SK-N-SH (cell line): ENCODE measurements at regions not wholly inside any gene's neighbourhood (a gene's known extent, or its start where the extent isn't known, plus 50 kb on each side); places are given as distances from the start of the nearest gene placed in this dataset.

Experiments
- CTCF ChIA-PET: fragments of 300-600, 350-600 bp; formaldehyde crosslinking; extraction: SDS; loops from one replicate; lab custom pipeline; 2021; lab: Yijun Ruan, JAX
- POLR2A ChIA-PET: fragments of 350-600 bp; sonication (Branson Sonifier 250); formaldehyde crosslinking; extraction: SDS; loops from one replicate; lab custom pipeline; 2020; ENCODE audit warnings: antibody characterized with exemption, inconsistent platforms; lab: Yijun Ruan, JAX
- DNase-seq: peaks from one replicate; pipeline ENCODE4 v3.0.0; 2012
- H2AFZ ChIP-seq: fragments of 200-600 bp; sonication (generic); 2 replicates; pipeline ENCODE4 v1.8.1; 2016; ENCODE audit warnings: antibody characterized with exemption, mild to moderate bottlenecking, low read depth
- H3F3A ChIP-seq: fragments of 200-600 bp; sonication (generic); replicated peaks from 2 replicates; pipeline ENCODE3; 2016; ENCODE audit warnings: antibody characterized with exemption, mild to moderate bottlenecking; ENCODE audit not compliant: insufficient read depth
- H3K27ac ChIP-seq, 2 experiments: fragments of 200-500 bp in 1 of 2; fragments of 200-600 bp in 1 of 2; sonication (Bioruptor generic) in 1 of 2; sonication (generic), shearing (Covaris generic) in 1 of 2; 2 replicates each; pipeline versions ENCODE4 v1.5.1 to v1.6.1; 2014 to 2016; ENCODE audit warnings: low read depth in 2 of 2, inconsistent platforms in 1 of 2, low read length in 1 of 2, mild to moderate bottlenecking in 1 of 2, mixed read lengths in 1 of 2
- H3K27me3 ChIP-seq: fragments of 200-600 bp; sonication (generic), shearing (Covaris generic); 2 replicates; pipeline ENCODE4 v1.6.1; 2016; ENCODE audit warnings: mixed run types; ENCODE audit not compliant: insufficient read depth
- H3K36me3 ChIP-seq, 2 experiments: fragments of 200-500 bp in 1 of 2; fragments of 200-600 bp in 1 of 2; sonication (Bioruptor generic) in 1 of 2; sonication (generic) in 1 of 2; replicated peaks in 1 of 2; 2 replicates each; pipeline versions ENCODE3 to v1.5.1; 2014 to 2016; ENCODE audit warnings: low read length in 1 of 2, mild to moderate bottlenecking in 1 of 2; ENCODE audit not compliant: insufficient read depth in 2 of 2, control insufficient read depth in 1 of 2
- H3K4me1 ChIP-seq, 2 experiments: fragments of 200-500 bp in 1 of 2; fragments of 200-600 bp in 1 of 2; sonication (Bioruptor generic) in 1 of 2; sonication (generic), shearing (Covaris generic) in 1 of 2; 2 replicates each; pipeline versions ENCODE4 v1.5.1 to v1.6.1; 2014 to 2016; ENCODE audit warnings: low read depth in 1 of 2, low read length in 1 of 2, mixed run types in 1 of 2; ENCODE audit not compliant: insufficient read depth in 2 of 2, control insufficient read depth in 1 of 2
- H3K4me2 ChIP-seq: fragments of 200-600 bp; sonication (generic), shearing (Covaris generic); 2 replicates; pipeline ENCODE4 v1.6.1; 2017; ENCODE audit warnings: mixed run types
- H3K4me3 ChIP-seq, 2 experiments: fragments of 200-500 bp in 1 of 2; fragments of 200-600 bp in 1 of 2; sonication (Bioruptor generic) in 1 of 2; sonication (generic), shearing (Covaris generic) in 1 of 2; 2 replicates each; pipeline versions ENCODE4 v1.5.1 to v1.8.1; 2014 to 2016; ENCODE audit warnings: low read depth in 2 of 2, inconsistent platforms in 1 of 2, low read length in 1 of 2, mild to moderate bottlenecking in 1 of 2, mixed read lengths in 1 of 2, moderate library complexity in 1 of 2
- H3K79me2 ChIP-seq: fragments of 200-600 bp; sonication (generic); 2 replicates; pipeline ENCODE4 v1.8.1; 2017; ENCODE audit warnings: mild to moderate bottlenecking; ENCODE audit not compliant: insufficient read depth
- H3K9ac ChIP-seq: fragments of 200-600 bp; sonication (generic); 2 replicates; pipeline ENCODE4 v1.6.1; 2017; ENCODE audit warnings: mixed run types
- H3K9me2 ChIP-seq: fragments of 200-600 bp; sonication (generic); 2 replicates; pipeline ENCODE4 v1.6.1; 2017; ENCODE audit warnings: mixed run types
- H3K9me3 ChIP-seq: fragments of 200-600 bp; sonication (generic); 2 replicates; pipeline ENCODE4 v1.6.1; 2017; ENCODE audit warnings: mixed run types, mild to moderate bottlenecking, moderate library complexity
- H4K20me1 ChIP-seq: fragments of 200-600 bp; sonication (generic); 2 replicates; pipeline ENCODE4 v1.6.1; 2017; ENCODE audit warnings: mild to moderate bottlenecking, mixed run types; ENCODE audit not compliant: insufficient read depth
- ELF1 ChIP-seq: IDR thresholded peaks from 2 replicates; pipeline ENCODE4 v1.4.0; 2012
- EP300 ChIP-seq, 2 experiments: IDR thresholded peaks; 2 replicates each; pipeline versions ENCODE4 v1.4.0 to v1.6.1; 2012; ENCODE audit warnings: borderline replicate concordance in 1 of 2, low read depth in 1 of 2, low read length in 1 of 2
- EZH2phosphoT487 ChIP-seq: fragments of 200-600 bp; sonication (generic); IDR thresholded peaks from 2 replicates; pipeline ENCODE4 v1.6.1; 2017; ENCODE audit warnings: low read depth, mixed run types, mild to moderate bottlenecking, antibody characterized with exemption, moderate library complexity, borderline replicate concordance
- FOXJ3 ChIP-seq: sonication (generic); formaldehyde crosslinking; IDR thresholded peaks from 2 replicates; pipeline ENCODE4 v1.5.1; 2020; ENCODE audit warnings: mild to moderate bottlenecking, missing genetic modification reagents
- FOXM1 ChIP-seq: IDR thresholded peaks from 2 replicates; pipeline ENCODE4 v1.4.0; 2012; ENCODE audit warnings: low read depth, mild to moderate bottlenecking
- GATA2 ChIP-seq: sonication (generic); formaldehyde crosslinking; IDR thresholded peaks from 2 replicates; pipeline ENCODE4 v1.5.0; 2020; ENCODE audit warnings: mild to moderate bottlenecking, missing genetic modification reagents
- MXI1 ChIP-seq: IDR thresholded peaks from 2 replicates; pipeline ENCODE4 v1.6.1; 2012; ENCODE audit warnings: mild to moderate bottlenecking, low read depth, low read length, improper control_type of control experiment
- NFIC ChIP-seq: IDR thresholded peaks from 2 replicates; pipeline ENCODE4 v1.4.0; 2012; ENCODE audit warnings: borderline replicate concordance
- POLR2AphosphoS5 ChIP-seq: IDR thresholded peaks from 2 replicates; pipeline ENCODE4 v1.6.1; 2012; ENCODE audit warnings: low read depth, low read length
- RCOR1 ChIP-seq: fragments of 150-350 bp; IDR thresholded peaks from 2 replicates; pipeline ENCODE4 v1.6.1; 2017; ENCODE audit warnings: antibody characterized with exemption, low read length
- RFX5 ChIP-seq: IDR thresholded peaks from 2 replicates; pipeline ENCODE4 v1.6.1; 2012; ENCODE audit warnings: mild to moderate bottlenecking, improper control_type of control experiment, low read length
- SIN3A ChIP-seq: IDR thresholded peaks from 2 replicates; pipeline ENCODE4 v1.6.1; 2012; ENCODE audit warnings: low read depth, mild to moderate bottlenecking, low read length, moderate library complexity, borderline replicate concordance
- TCF12 ChIP-seq: IDR thresholded peaks from 2 replicates; pipeline ENCODE4 v1.4.0; 2012
- TEAD4 ChIP-seq: IDR thresholded peaks from 2 replicates; pipeline ENCODE4 v1.4.0; 2012; ENCODE audit warnings: mild to moderate bottlenecking, borderline replicate concordance; ENCODE audit not compliant: insufficient read depth
- YY1 ChIP-seq: IDR thresholded peaks from 2 replicates; pipeline ENCODE4 v1.4.0; 2012; ENCODE audit warnings: low read depth, mild to moderate bottlenecking
- WGBS: methylation state at CpG from one replicate; pipeline ENCODE4 v1.1.6; 2017; ENCODE audit warnings: low lambda C conversion rate; 5-methylcytosine and 5-hydroxymethylcytosine counted together
- TF ChIP-seq, protein P1 (sequence below): IDR thresholded peaks from 2 replicates; pipeline ENCODE4 v1.4.0; 2012; ENCODE audit warnings: low read depth, borderline replicate concordance
- TF ChIP-seq, protein P2 (sequence below): fragments of 200-600 bp; sonication (generic); IDR thresholded peaks from 2 replicates; pipeline ENCODE4 v1.6.1; 2017; ENCODE audit warnings: antibody characterized with exemption, mild to moderate bottlenecking, moderate library complexity
- TF ChIP-seq, protein P3 (sequence below): fragments of 150-350 bp; IDR thresholded peaks from 2 replicates; pipeline ENCODE4 v1.6.1; 2016; ENCODE audit warnings: mild to moderate bottlenecking, low read depth, low read length
- TF ChIP-seq, protein P4 (sequence below): fragments of 150-350 bp; IDR thresholded peaks from 2 replicates; pipeline ENCODE4 v1.6.1; 2017; ENCODE audit warnings: antibody characterized with exemption, low read length, low read depth, borderline replicate concordance
- TF ChIP-seq, protein P5 (sequence below): IDR thresholded peaks from 2 replicates; pipeline ENCODE4 v1.6.1; 2012; ENCODE audit warnings: mild to moderate bottlenecking, low read depth, low read length, moderate library complexity

DNA sequence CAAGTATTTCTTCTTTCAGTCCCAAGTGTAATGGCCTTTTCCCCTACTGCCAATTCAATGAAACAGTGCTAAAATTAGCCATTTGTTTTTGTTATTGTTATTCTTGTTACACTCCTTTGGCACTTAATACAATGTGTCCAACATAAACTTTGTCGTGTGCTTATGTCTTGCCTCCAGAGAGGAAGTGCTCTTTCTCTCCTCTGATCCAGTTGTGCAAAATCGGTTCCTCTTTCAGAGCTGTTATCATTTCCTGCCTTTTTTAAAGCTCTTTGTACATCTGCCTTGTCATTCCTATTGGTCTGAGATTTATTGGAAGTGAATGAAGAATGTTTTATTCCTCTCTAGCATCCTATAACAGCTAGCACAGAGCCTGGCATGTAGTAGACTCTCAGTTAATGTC, 623.2 kb upstream of the ID2 start:
- no peak overlapping the region for H3K4me2 ChIP-seq
- no peak overlapping the region for H3K4me3 ChIP-seq
- no peaks in the 10 kb centered on the region for H3K9me3 ChIP-seq
- peaks cover 0 to 4% of the 10 kb centered on the region in 2 experiments; a peak in 2 of 4 replicates for H3K4me1 ChIP-seq
- no peak for DNase-seq
- H3K9me2 ChIP-seq, result no peaks in the 10 kb centered on the region
- no peak overlapping the region for H3K27ac ChIP-seq
- no peaks in the 10 kb centered on the region for H3K27me3 ChIP-seq
- H3K36me3 ChIP-seq, result no peaks in the 10 kb centered on the region
- WGBS, result 42% methylated on average over 2 of the region's 2 CpGs
- H4K20me1 ChIP-seq, result no peaks in the 10 kb centered on the region
- no peak overlapping the region for H2AFZ ChIP-seq
- TF ChIP-seq YY1 (no peak), MXI1 (no peak), RFX5 (no peak), TCF12 (no peak), NFIC (no peak), POLR2AphosphoS5 (no peak), FOXM1 (no peak)
- TF ChIP-seq, protein P1, sequence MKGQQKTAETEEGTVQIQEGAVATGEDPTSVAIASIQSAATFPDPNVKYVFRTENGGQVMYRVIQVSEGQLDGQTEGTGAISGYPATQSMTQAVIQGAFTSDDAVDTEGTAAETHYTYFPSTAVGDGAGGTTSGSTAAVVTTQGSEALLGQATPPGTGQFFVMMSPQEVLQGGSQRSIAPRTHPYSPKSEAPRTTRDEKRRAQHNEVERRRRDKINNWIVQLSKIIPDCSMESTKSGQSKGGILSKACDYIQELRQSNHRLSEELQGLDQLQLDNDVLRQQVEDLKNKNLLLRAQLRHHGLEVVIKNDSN, result no peak
- TF ChIP-seq, protein P2, sequence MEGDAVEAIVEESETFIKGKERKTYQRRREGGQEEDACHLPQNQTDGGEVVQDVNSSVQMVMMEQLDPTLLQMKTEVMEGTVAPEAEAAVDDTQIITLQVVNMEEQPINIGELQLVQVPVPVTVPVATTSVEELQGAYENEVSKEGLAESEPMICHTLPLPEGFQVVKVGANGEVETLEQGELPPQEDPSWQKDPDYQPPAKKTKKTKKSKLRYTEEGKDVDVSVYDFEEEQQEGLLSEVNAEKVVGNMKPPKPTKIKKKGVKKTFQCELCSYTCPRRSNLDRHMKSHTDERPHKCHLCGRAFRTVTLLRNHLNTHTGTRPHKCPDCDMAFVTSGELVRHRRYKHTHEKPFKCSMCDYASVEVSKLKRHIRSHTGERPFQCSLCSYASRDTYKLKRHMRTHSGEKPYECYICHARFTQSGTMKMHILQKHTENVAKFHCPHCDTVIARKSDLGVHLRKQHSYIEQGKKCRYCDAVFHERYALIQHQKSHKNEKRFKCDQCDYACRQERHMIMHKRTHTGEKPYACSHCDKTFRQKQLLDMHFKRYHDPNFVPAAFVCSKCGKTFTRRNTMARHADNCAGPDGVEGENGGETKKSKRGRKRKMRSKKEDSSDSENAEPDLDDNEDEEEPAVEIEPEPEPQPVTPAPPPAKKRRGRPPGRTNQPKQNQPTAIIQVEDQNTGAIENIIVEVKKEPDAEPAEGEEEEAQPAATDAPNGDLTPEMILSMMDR, result no peak
- TF ChIP-seq, all 33 proteins: peak for 0
- Histone ChIP-seq H3F3A (no peaks in the 10 kb centered on the region), H3K9ac (no peak overlapping the region), H3K79me2 (no peaks in the 10 kb centered on the region)
- CTCF ChIA-PET, result no interaction called here
- POLR2A ChIA-PET, result no interaction called here

DNA sequence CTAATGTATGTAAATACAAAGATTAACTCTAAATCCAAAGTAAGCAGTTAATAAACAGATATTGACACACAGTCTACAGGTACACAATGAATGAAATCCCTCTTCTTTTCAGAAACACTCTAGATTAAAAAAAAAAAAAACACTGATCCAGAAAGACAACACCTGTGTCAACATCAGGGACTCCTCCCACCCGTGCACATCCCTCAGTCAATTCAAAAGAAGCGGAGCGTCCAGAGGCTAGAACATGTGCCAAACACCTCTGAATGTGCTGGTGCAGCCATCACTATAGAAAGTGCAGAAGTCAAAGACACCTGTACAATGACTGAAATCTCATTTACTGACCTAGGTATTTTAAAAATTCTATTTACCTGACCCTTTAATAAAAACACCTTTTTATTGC, 622.6 kb upstream of the ID2 start:
- no peak overlapping the region for H3K27ac ChIP-seq
- H3K4me2 ChIP-seq, result no peak overlapping the region
- WGBS, result 58% methylated on average over 3 of the region's 3 CpGs
- H3K79me2 ChIP-seq, result no peaks in the 10 kb centered on the region
- DNase-seq, result no peak
- H3K9ac ChIP-seq, result no peak overlapping the region
- POLR2A ChIA-PET, result no interaction called here
- no peak for TF ChIP-seq NFIC
- TF ChIP-seq, protein P3, sequence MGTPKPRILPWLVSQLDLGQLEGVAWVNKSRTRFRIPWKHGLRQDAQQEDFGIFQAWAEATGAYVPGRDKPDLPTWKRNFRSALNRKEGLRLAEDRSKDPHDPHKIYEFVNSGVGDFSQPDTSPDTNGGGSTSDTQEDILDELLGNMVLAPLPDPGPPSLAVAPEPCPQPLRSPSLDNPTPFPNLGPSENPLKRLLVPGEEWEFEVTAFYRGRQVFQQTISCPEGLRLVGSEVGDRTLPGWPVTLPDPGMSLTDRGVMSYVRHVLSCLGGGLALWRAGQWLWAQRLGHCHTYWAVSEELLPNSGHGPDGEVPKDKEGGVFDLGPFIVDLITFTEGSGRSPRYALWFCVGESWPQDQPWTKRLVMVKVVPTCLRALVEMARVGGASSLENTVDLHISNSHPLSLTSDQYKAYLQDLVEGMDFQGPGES, result no peak
- TF ChIP-seq GATA2 (CRISPR knock-in tag), result no peak
- TF ChIP-seq FOXM1, result no peak
- TF ChIP-seq FOXJ3 (CRISPR knock-in tag), result no peak
- TF ChIP-seq, protein P4, sequence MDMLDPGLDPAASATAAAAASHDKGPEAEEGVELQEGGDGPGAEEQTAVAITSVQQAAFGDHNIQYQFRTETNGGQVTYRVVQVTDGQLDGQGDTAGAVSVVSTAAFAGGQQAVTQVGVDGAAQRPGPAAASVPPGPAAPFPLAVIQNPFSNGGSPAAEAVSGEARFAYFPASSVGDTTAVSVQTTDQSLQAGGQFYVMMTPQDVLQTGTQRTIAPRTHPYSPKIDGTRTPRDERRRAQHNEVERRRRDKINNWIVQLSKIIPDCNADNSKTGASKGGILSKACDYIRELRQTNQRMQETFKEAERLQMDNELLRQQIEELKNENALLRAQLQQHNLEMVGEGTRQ, result no peak
- no peak for TF ChIP-seq RFX5
- no peak for TF ChIP-seq EZH2phosphoT487
- TF ChIP-seq TEAD4, result no peak
- TF ChIP-seq SIN3A, result no peak
- no peak for TF ChIP-seq ELF1
- TF ChIP-seq, protein P5, sequence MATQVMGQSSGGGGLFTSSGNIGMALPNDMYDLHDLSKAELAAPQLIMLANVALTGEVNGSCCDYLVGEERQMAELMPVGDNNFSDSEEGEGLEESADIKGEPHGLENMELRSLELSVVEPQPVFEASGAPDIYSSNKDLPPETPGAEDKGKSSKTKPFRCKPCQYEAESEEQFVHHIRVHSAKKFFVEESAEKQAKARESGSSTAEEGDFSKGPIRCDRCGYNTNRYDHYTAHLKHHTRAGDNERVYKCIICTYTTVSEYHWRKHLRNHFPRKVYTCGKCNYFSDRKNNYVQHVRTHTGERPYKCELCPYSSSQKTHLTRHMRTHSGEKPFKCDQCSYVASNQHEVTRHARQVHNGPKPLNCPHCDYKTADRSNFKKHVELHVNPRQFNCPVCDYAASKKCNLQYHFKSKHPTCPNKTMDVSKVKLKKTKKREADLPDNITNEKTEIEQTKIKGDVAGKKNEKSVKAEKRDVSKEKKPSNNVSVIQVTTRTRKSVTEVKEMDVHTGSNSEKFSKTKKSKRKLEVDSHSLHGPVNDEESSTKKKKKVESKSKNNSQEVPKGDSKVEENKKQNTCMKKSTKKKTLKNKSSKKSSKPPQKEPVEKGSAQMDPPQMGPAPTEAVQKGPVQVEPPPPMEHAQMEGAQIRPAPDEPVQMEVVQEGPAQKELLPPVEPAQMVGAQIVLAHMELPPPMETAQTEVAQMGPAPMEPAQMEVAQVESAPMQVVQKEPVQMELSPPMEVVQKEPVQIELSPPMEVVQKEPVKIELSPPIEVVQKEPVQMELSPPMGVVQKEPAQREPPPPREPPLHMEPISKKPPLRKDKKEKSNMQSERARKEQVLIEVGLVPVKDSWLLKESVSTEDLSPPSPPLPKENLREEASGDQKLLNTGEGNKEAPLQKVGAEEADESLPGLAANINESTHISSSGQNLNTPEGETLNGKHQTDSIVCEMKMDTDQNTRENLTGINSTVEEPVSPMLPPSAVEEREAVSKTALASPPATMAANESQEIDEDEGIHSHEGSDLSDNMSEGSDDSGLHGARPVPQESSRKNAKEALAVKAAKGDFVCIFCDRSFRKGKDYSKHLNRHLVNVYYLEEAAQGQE, result no peak
- TF ChIP-seq POLR2AphosphoS5, result no peak
- no peak for TF ChIP-seq RCOR1
- TF ChIP-seq EP300 (IDR thresholded peaks at IDR 0.05; ENCODE audit: borderline replicate concordance in 1 of 2, low read depth in 1 of 2, low read length in 1 of 2), result no peak
- no peaks in the 10 kb centered on the region for H3K27me3 ChIP-seq
- CTCF ChIA-PET, result no interaction called here
- no peaks in the 10 kb centered on the region for H4K20me1 ChIP-seq
- H3K9me2 ChIP-seq, result no peaks in the 10 kb centered on the region
- H3K36me3 ChIP-seq, result no peaks in the 10 kb centered on the region
- H3K9me3 ChIP-seq, result no peaks in the 10 kb centered on the region
- peaks cover 0 to 4% of the 10 kb centered on the region in 2 experiments; a peak in 2 of 4 replicates for H3K4me1 ChIP-seq
- H3K4me3 ChIP-seq, result no peak overlapping the region
- no peak overlapping the region for H2AFZ ChIP-seq
- no peaks in the 10 kb centered on the region for H3F3A ChIP-seq
